HG02588 (cell line): ENCODE measurements at regions not wholly inside any gene's neighbourhood (a gene's known extent, or its start where the extent isn't known, plus 50 kb on each side); places are given as distances from the start of the nearest gene placed in this dataset.
"Not testable (repeated sequence)": the region's sequence is repeated elsewhere in the genome, so short reads cannot be mapped to it uniquely, and the experiment has no call there.

ENCODE experiments used
- ATAC-seq: cut with Tn5 transposase; IDR thresholded peaks from one replicate; pipeline ENCODE4 v1.9.1; 2021; ENCODE audit warnings: mild to moderate bottlenecking, moderate library complexity; ENCODE audit not compliant: unreplicated experiment

GRCh38 chr22:49391436-49391835, 436.2 kb downstream of the BRD1 start:
- ATAC-seq, result no peak

GRCh38 chr22:49390954-49391353, 436.7 kb downstream of the BRD1 start:
- ATAC-seq, result no peak

- ATAC-seq, result not testable (repeated sequence)
These were observed 443.8 kb downstream of the BRD1 start for GRCh38 chr22:49383909-49384308.

- no peak for ATAC-seq
These were observed 445.3 kb downstream of the BRD1 start for GRCh38 chr22:49382451-49382735.

GRCh38 chr22:49381595-49382450, 445.9 kb downstream of the BRD1 start:
- ATAC-seq, result no peak

- no peak for ATAC-seq
These were observed 446.9 kb downstream of the BRD1 start for GRCh38 chr22:49380828-49381114.

- no peak for ATAC-seq
These were observed 447.4 kb downstream of the BRD1 start for GRCh38 chr22:49380095-49380827.

GRCh38 chr22:49377306-49377705, 450.4 kb downstream of the BRD1 start:
- no peak for ATAC-seq

GRCh38 chr22:49373801-49374226, 453.9 kb downstream of the BRD1 start:
- no peak for ATAC-seq

- no peak for ATAC-seq
These were observed 454.4 kb downstream of the BRD1 start for GRCh38 chr22:49373289-49373666.

- ATAC-seq, result no peak
These were observed 455.0 kb downstream of the BRD1 start for GRCh38 chr22:49372530-49373288.

GRCh38 chr22:49372111-49372529, 455.6 kb downstream of the BRD1 start:
- ATAC-seq, result no peak

GRCh38 chr22:49371325-49372110, 456.2 kb downstream of the BRD1 start:
- ATAC-seq, result no peak

- ATAC-seq, result no peak
These were observed 456.9 kb downstream of the BRD1 start for GRCh38 chr22:49370627-49371301.

GRCh38 chr22:49369726-49370626, 457.7 kb downstream of the BRD1 start:
- no peak for ATAC-seq

GRCh38 chr22:49368976-49369725, 458.5 kb downstream of the BRD1 start:
- ATAC-seq, result no peak

GRCh38 chr22:49368221-49368975, 459.3 kb downstream of the BRD1 start:
- ATAC-seq, result no peak
